Astrocyte (in vitro differentiated cells and primary cell): ENCODE measurements at regions not wholly inside any gene's neighbourhood (a gene's known extent, or its start where the extent isn't known, plus 50 kb on each side); places are given as distances from the start of the nearest gene placed in this dataset.

Experiments used
- DNase-seq: peaks from one replicate; pipeline ENCODE4 v3.0.0-alpha.2; 2010; ENCODE audit warnings: low read depth
- FAIRE-seq: peaks from 2 replicates; lab custom pipeline; 2011; peaks lifted over from hg19 to GRCh38; lab: Jason Lieb, UNC
- H2AFZ ChIP-seq: 2 replicates; pipeline ENCODE4 v1.6.0; 2012; ENCODE audit warnings: low read depth, low read length, inconsistent platforms
- H3K27ac ChIP-seq: 2 replicates; pipeline ENCODE4 v1.5.1; 2011; ENCODE audit warnings: low read depth, low read length, inconsistent platforms
- H3K27me3 ChIP-seq: 2 replicates; pipeline ENCODE4 v1.6.0; 2011; ENCODE audit warnings: low read length, inconsistent platforms; ENCODE audit not compliant: insufficient read depth
- H3K36me3 ChIP-seq: 2 replicates; pipeline ENCODE4 v1.5.1; 2011; ENCODE audit warnings: low read length, inconsistent platforms; ENCODE audit not compliant: insufficient read depth
- H3K4me1 ChIP-seq: 2 replicates; pipeline ENCODE4 v1.5.1; 2011; ENCODE audit warnings: low read length, inconsistent platforms; ENCODE audit not compliant: insufficient read depth
- H3K4me2 ChIP-seq: 2 replicates; pipeline ENCODE4 v1.6.0; 2012; ENCODE audit warnings: low read length, inconsistent platforms
- H3K4me3 ChIP-seq: 2 replicates; pipeline ENCODE4 v1.5.1; 2011; ENCODE audit warnings: low read depth, mild to moderate bottlenecking, low read length, inconsistent platforms; ENCODE audit not compliant: insufficient read depth
- H3K79me2 ChIP-seq: 2 replicates; pipeline ENCODE4 v1.6.0; 2012; ENCODE audit warnings: mild to moderate bottlenecking, low read length, inconsistent platforms; ENCODE audit not compliant: insufficient read depth
- H3K9ac ChIP-seq: 2 replicates; pipeline ENCODE4 v1.6.0; 2012; ENCODE audit warnings: mild to moderate bottlenecking, low read length, inconsistent platforms
- H3K9me3 ChIP-seq: 2 replicates; pipeline ENCODE4 v1.5.1; 2012; ENCODE audit warnings: low read depth, mild to moderate bottlenecking, low read length, inconsistent platforms; ENCODE audit not compliant: insufficient read depth
- H4K20me1 ChIP-seq: 2 replicates; pipeline ENCODE4 v1.6.0; 2012; ENCODE audit warnings: low read length, inconsistent platforms; ENCODE audit not compliant: insufficient read depth
- H3K27ac Mint-ChIP-seq: one replicate; pipeline ENCODE4 v1.8.0; 2021; ENCODE audit warnings: mild to moderate bottlenecking, mixed read lengths; ENCODE audit not compliant: unreplicated experiment
- H3K27me3 Mint-ChIP-seq: one replicate; pipeline ENCODE4 v1.8.0; 2021; ENCODE audit warnings: low read depth, mixed read lengths; ENCODE audit not compliant: unreplicated experiment
- H3K36me3 Mint-ChIP-seq: one replicate; pipeline ENCODE4 v1.8.0; 2021; ENCODE audit warnings: low read depth, mixed read lengths; ENCODE audit not compliant: unreplicated experiment
- H3K4me1 Mint-ChIP-seq: one replicate; pipeline ENCODE4 v1.8.0; 2021; ENCODE audit warnings: low read depth, mixed read lengths; ENCODE audit not compliant: unreplicated experiment
- H3K4me3 Mint-ChIP-seq: one replicate; pipeline ENCODE4 v1.8.0; 2021; ENCODE audit warnings: mild to moderate bottlenecking, moderate library complexity, mixed read lengths; ENCODE audit not compliant: unreplicated experiment
- H3K9me3 Mint-ChIP-seq: one replicate; pipeline ENCODE4 v1.8.0; 2021; ENCODE audit warnings: mild to moderate bottlenecking, mixed read lengths; ENCODE audit not compliant: unreplicated experiment
- EZH2 ChIP-seq: IDR thresholded peaks from 2 replicates; pipeline ENCODE4 v1.6.1; 2012; ENCODE audit warnings: mild to moderate bottlenecking, low read length, inconsistent platforms; ENCODE audit not compliant: insufficient read depth
- TF ChIP-seq, protein P1 (sequence below): IDR thresholded peaks from 2 replicates; pipeline ENCODE4 v1.5.1; 2011; ENCODE audit warnings: low read depth, mild to moderate bottlenecking, inconsistent platforms, low read length, moderate library complexity; ENCODE audit not compliant: insufficient read depth

DNA sequence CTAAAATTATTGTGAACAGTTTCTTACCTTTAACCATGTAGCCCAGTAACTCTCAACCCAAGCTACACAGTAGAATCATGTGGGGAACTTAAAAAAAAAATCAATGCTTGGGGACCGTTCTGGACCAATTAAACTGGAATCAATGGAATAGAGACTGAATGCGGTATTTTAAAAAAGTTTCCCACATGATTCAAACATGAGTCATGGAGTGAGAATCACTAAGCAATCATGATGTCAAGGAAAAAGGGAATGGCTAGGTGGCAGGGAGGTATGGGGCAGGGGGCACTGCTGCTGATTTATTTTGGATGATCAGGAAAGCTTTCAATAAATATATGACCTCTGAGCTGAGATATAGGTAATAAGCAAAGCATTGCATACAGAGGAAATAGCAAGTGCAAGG, 250.5 kb upstream of the RORA start:
- Mint-ChIP-seq H3K4me1 (peaks cover 26% of the 10 kb centered on the region), H3K4me3 (no peak overlapping the region), H3K27ac (peak overlapping the region; percentile 84), H3K36me3 (no peaks in the 10 kb centered on the region), H3K27me3 (peaks cover 1% of the 10 kb centered on the region), H3K9me3 (no peaks in the 10 kb centered on the region)
- Histone ChIP-seq H2AFZ (no peak overlapping the region), H3K4me2 (no peak overlapping the region), H3K79me2 (no peaks in the 10 kb centered on the region), H3K27me3 (no peaks in the 10 kb centered on the region), H3K9ac (no peak overlapping the region), H4K20me1 (no peaks in the 10 kb centered on the region), H3K4me3 (no peak overlapping the region), H3K27ac (no peak overlapping the region), H3K4me1 (peaks cover 11% of the 10 kb centered on the region), H3K36me3 (no peaks in the 10 kb centered on the region), H3K9me3 (no peaks in the 10 kb centered on the region)
- no peak for FAIRE-seq
- no peak for TF ChIP-seq EZH2
- TF ChIP-seq, protein P1, sequence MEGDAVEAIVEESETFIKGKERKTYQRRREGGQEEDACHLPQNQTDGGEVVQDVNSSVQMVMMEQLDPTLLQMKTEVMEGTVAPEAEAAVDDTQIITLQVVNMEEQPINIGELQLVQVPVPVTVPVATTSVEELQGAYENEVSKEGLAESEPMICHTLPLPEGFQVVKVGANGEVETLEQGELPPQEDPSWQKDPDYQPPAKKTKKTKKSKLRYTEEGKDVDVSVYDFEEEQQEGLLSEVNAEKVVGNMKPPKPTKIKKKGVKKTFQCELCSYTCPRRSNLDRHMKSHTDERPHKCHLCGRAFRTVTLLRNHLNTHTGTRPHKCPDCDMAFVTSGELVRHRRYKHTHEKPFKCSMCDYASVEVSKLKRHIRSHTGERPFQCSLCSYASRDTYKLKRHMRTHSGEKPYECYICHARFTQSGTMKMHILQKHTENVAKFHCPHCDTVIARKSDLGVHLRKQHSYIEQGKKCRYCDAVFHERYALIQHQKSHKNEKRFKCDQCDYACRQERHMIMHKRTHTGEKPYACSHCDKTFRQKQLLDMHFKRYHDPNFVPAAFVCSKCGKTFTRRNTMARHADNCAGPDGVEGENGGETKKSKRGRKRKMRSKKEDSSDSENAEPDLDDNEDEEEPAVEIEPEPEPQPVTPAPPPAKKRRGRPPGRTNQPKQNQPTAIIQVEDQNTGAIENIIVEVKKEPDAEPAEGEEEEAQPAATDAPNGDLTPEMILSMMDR = no peak
- DNase-seq = peak; percentile 5

DNA sequence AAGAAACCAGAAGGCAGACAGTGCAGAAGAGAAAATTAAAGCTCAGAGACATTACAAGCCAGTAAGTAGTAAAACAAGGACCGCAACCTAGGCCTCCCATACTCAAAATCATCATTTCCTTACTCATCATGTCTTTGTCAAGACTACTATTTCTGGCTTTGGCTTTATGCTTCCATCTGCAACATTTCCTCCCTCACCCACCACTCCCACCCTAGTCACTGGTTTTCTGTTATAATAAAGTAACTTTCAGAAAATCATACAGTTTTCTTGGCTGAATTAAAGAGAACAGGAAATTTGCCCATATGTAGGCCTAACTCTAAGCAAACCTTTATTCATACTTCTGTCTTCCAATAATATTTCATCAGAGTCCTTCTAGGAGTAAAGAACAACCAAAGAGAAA, 247.6 kb upstream of the RORA start:
- H3K4me2 ChIP-seq = no peak overlapping the region
- no peak overlapping the region for H3K27ac ChIP-seq
- H3K4me1 ChIP-seq = peaks cover 12% of the 10 kb centered on the region
- H3K4me3 Mint-ChIP-seq = no peak overlapping the region
- DNase-seq (no peak), FAIRE-seq (no peak)
- no peaks in the 10 kb centered on the region for H3K79me2 ChIP-seq
- H3K9me3 Mint-ChIP-seq = no peaks in the 10 kb centered on the region
- H3K4me3 ChIP-seq = no peak overlapping the region
- TF ChIP-seq, protein P1 = no peak
- TF ChIP-seq EZH2 = no peak
- H4K20me1 ChIP-seq = no peaks in the 10 kb centered on the region
- no peak overlapping the region for H2AFZ ChIP-seq
- H3K36me3 ChIP-seq = no peaks in the 10 kb centered on the region
- H3K36me3 Mint-ChIP-seq = no peaks in the 10 kb centered on the region
- no peak overlapping the region for H3K27ac Mint-ChIP-seq
- H3K4me1 Mint-ChIP-seq = peaks cover 30% of the 10 kb centered on the region
- no peaks in the 10 kb centered on the region for H3K9me3 ChIP-seq
- peaks cover 1% of the 10 kb centered on the region for H3K27me3 Mint-ChIP-seq
- H3K9ac ChIP-seq = no peak overlapping the region
- no peaks in the 10 kb centered on the region for H3K27me3 ChIP-seq

DNA sequence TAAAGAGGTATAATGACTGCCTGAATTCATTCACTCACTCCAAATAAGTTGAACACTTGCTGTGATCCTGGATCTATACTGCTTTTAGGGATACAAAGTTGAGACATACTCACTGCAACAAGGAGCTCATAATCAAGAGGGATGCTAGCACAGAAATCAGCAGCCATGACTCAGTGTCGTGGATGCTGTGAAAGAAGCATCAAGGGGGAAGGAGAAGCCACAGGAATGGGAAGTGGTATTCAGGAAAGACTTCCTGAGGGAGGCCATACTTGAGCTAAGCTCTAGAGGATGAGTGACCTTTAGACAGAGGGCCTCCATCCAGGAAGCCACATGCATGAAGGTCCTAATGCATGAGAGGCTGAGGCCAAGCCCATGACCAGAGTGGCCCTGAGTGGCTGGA, 245.7 kb upstream of the RORA start:
- Histone ChIP-seq H3K9me3 (no peaks in the 10 kb centered on the region), H3K36me3 (no peaks in the 10 kb centered on the region), H3K27ac (no peak overlapping the region), H4K20me1 (no peaks in the 10 kb centered on the region), H2AFZ (no peak overlapping the region), H3K27me3 (no peaks in the 10 kb centered on the region), H3K79me2 (no peaks in the 10 kb centered on the region), H3K4me2 (peak overlapping the region; percentile 36), H3K4me1 (peaks cover 8% of the 10 kb centered on the region), H3K4me3 (no peak overlapping the region), H3K9ac (no peak overlapping the region)
- no peak overlapping the region for H3K4me3 Mint-ChIP-seq
- H3K4me1 Mint-ChIP-seq = peaks cover 19% of the 10 kb centered on the region
- H3K9me3 Mint-ChIP-seq = no peaks in the 10 kb centered on the region
- H3K27ac Mint-ChIP-seq = no peak overlapping the region
- H3K36me3 Mint-ChIP-seq = no peaks in the 10 kb centered on the region
- TF ChIP-seq, protein P1 = no peak
- TF ChIP-seq EZH2 = no peak
- peaks cover 1% of the 10 kb centered on the region for H3K27me3 Mint-ChIP-seq
- FAIRE-seq (no peak), DNase-seq (no peak)
